Activated naive CD4-positive, alpha-beta T cell treated with anti-CD3 and anti-CD28 coated beads for 36 hours (primary cell): ENCODE measurements at regions not wholly inside any gene's neighbourhood (a gene's known extent, or its start where the extent isn't known, plus 50 kb on each side); places are given as distances from the start of the nearest gene placed in this dataset.
"Not testable (repeated sequence)": the region's sequence is repeated elsewhere in the genome, so short reads cannot be mapped to it uniquely, and the experiment has no call there.

ENCODE experiments used
- CTCF ChIA-PET: fragments of 350-600 bp; sonication (Branson Sonifier 250); formaldehyde crosslinking; loops from one replicate; lab custom pipeline; 2021; ENCODE audit warnings: antibody characterized with exemption; lab: Charles Lee
- DNase-seq: peaks from one replicate; pipeline ENCODE4 v3.0.0-alpha.2; 2020
- H3K27ac Mint-ChIP-seq: one replicate; pipeline ENCODE4 v1.8.0; 2021; ENCODE audit warnings: mild to moderate bottlenecking, mixed read lengths
- H3K27me3 Mint-ChIP-seq: one replicate; pipeline ENCODE4 v1.8.0; 2021; ENCODE audit warnings: low read depth, mixed read lengths
- H3K36me3 Mint-ChIP-seq: one replicate; pipeline ENCODE4 v1.8.0; 2021; ENCODE audit warnings: low read depth, mixed read lengths
- H3K4me1 Mint-ChIP-seq: one replicate; pipeline ENCODE4 v1.8.0; 2021; ENCODE audit warnings: low read depth, mixed read lengths
- H3K4me3 Mint-ChIP-seq: one replicate; pipeline ENCODE4 v1.8.0; 2021; ENCODE audit warnings: mild to moderate bottlenecking, moderate library complexity, mixed read lengths
- H3K9me3 Mint-ChIP-seq: one replicate; pipeline ENCODE4 v1.8.0; 2021; ENCODE audit warnings: mixed read lengths
- intact Hi-C: fragments of 100-400 bp; cut with micrococcal nuclease; formaldehyde crosslinking; loops from one replicate; pipeline ENCODE4 v1.15.1; 2023

DNA sequence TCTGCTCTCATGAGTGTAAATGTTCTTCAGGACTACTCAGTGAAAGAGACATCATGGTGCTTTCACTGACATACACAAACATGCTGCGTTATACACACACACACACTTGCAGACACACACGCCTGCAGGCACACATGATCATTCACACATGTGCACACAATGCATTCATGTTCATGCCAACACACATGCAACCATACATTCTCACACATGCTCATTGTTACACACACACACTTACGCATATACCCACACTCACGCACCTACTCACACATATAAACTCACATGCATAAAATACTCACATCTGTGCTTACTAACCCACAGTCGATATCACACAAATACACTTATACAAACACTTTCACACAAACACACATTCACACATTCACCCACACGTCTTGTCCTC lies 241.6 kb downstream of the LMX1A start:
- H3K4me1 Mint-ChIP-seq, result no peaks in the 10 kb centered on the region
- no peak for DNase-seq
- peaks cover 39% of the 10 kb centered on the region for H3K27me3 Mint-ChIP-seq
- H3K27ac Mint-ChIP-seq, result no peak overlapping the region
- no peaks in the 10 kb centered on the region for H3K9me3 Mint-ChIP-seq
- intact Hi-C loops, result loop anchor here (2.0 kb wide), 1 partner anchor 254 kb away; no protein-coding TSS in a partner anchor
- H3K36me3 Mint-ChIP-seq, result no peaks in the 10 kb centered on the region
- H3K4me3 Mint-ChIP-seq, result no peak overlapping the region
- CTCF ChIA-PET, result interaction anchor here (1.1 to 2.1 kb wide), 4 partner anchors 12 to 253 kb away, joined by 3 to 13 read pairs (median 4); no protein-coding TSS in a partner anchor

DNA sequence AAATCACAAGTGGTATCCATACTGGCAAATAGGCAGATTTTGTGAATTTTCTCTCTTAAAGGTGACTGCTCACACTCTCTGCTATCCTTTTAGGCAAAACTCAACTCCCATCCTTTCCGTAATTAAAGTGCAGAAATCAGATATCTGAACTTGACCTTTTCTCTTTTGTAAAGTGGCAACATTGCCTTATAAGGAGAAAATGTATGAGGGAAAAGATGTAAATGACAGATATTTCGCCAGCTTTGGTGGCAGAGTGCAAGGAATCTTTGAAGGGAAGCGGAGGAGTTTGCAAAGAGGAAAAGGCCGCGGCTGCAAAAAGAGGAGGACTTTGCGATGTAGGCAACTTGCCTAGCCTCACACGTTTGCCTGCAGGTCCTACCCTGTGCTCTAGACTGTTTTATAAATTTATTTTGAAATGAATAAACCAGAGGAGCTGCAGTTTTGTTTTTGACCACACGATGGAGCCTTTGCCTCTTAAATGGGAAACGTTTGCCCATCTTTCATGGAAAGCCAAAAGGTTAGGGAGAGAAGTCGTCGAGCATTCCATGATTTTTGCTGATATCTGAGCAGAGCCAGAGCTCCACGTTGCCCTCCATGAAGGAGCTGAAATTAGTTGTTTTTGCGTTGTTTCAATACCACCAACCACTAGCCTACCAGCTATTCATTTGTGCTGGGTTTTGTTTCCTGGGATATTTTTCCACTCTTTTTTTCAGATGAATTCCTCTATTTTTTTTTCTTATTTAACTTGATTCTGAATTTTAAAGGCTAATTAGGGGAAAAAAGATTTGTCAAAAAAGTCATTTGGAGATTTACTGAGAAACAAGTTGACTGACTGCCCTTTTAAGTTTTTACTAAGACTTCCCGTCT lies 242.3 kb downstream of the LMX1A start:
- CTCF ChIA-PET, result interaction anchor here (1.1 to 2.1 kb wide), 4 partner anchors 13 to 254 kb away, joined by 3 to 13 read pairs (median 4); no protein-coding TSS in a partner anchor
- H3K9me3 Mint-ChIP-seq, result no peaks in the 10 kb centered on the region
- intact Hi-C loops, result loop anchor here (2.0 kb wide), 1 partner anchor 255 kb away; no protein-coding TSS in a partner anchor
- H3K4me3 Mint-ChIP-seq, result no peak overlapping the region
- no peak overlapping the region for H3K27ac Mint-ChIP-seq
- DNase-seq, result peak; percentile 45
- no peaks in the 10 kb centered on the region for H3K4me1 Mint-ChIP-seq
- peaks cover 33% of the 10 kb centered on the region for H3K27me3 Mint-ChIP-seq
- no peaks in the 10 kb centered on the region for H3K36me3 Mint-ChIP-seq

DNA sequence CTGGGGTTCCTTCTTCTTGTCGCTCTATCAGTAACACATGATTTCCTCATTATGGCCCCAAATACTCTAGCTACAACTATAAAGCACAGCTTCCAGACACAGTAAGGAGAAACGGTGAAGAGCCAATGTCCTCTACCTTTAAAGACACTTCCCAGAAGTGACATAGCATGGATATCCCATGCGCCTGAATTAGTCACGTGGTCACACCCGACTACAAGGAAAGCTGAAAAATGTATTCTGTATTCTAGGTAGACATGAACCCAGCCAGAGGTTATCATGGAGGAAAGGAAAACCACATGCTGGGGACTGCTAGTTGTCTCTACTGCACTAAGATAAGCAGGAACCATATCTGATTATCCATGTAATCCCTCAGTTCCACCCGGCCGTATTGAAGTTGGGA lies 244.3 kb downstream of the LMX1A start:
- no peak for DNase-seq
- CTCF ChIA-PET, result no interaction called here
- H3K4me3 Mint-ChIP-seq, result no peak overlapping the region
- H3K27ac Mint-ChIP-seq, result no peak overlapping the region
- no peaks in the 10 kb centered on the region for H3K4me1 Mint-ChIP-seq
- intact Hi-C loops, result no loop called here
- no peaks in the 10 kb centered on the region for H3K9me3 Mint-ChIP-seq
- H3K27me3 Mint-ChIP-seq, result peaks cover 22% of the 10 kb centered on the region
- H3K36me3 Mint-ChIP-seq, result no peaks in the 10 kb centered on the region

DNA sequence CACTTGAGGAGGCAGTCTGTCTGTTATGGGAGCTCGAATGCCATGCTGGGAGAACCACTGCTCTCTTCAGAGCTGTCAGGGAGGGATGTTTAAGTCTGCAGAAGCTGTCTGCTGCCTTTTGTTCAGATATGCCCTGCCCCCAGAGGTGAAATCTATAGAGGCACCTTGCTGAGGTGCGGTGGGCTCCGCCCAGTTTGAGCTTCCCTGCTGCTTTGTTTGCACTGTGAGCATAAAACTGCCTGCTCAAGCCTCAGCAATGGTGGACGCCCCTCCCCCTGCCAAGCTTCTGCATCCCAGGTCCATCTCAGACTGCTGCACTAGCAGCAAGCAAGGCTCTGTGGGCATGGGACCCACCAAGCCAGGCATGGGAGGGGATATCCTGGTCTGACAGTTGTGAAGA lies 247.5 kb downstream of the LMX1A start:
- intact Hi-C loops, result no loop called here
- H3K27me3 Mint-ChIP-seq, result peaks cover 8% of the 10 kb centered on the region
- H3K27ac Mint-ChIP-seq, result no peak overlapping the region
- DNase-seq, result no peak
- H3K36me3 Mint-ChIP-seq, result no peaks in the 10 kb centered on the region
- CTCF ChIA-PET, result no interaction called here
- H3K4me1 Mint-ChIP-seq, result no peaks in the 10 kb centered on the region
- H3K9me3 Mint-ChIP-seq, result no peaks in the 10 kb centered on the region
- H3K4me3 Mint-ChIP-seq, result no peak overlapping the region

DNA sequence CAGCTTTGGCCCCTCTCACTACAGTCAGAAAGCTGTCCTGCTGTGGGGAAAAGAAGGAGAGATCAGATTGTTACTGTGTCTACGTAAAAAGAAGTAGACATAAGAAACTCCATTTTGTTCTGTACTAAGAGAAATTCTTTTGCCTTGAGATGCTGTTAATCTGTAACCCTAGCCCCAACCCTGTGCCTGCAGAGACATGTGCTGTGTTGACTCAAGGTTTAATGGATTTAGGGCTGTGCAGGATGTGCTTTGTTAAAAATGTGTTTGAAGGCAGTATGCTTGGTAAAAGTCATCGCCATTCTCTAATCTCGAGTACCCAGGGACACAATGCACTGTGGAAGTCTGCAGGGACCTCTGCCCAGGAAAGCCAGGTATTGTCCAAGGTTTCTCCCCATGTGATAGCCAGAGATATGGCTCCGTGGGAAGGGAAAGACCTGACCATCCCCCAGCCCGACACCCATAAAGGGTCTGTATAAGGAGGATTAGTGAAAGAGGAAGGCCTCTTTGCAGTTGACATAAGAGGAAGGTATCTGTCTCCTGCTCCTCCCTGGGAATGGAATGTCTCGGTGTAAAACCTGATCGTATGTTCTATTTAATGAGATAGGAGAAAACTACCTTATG lies 263.9 kb downstream of the LMX1A start:
- DNase-seq, H3K4me3 Mint-ChIP-seq, intact Hi-C loops, H3K4me1 Mint-ChIP-seq, CTCF ChIA-PET, H3K27me3 Mint-ChIP-seq, H3K36me3 Mint-ChIP-seq, H3K27ac Mint-ChIP-seq: not testable (repeated sequence)
- peaks cover 14% of the 10 kb centered on the region for H3K9me3 Mint-ChIP-seq

DNA sequence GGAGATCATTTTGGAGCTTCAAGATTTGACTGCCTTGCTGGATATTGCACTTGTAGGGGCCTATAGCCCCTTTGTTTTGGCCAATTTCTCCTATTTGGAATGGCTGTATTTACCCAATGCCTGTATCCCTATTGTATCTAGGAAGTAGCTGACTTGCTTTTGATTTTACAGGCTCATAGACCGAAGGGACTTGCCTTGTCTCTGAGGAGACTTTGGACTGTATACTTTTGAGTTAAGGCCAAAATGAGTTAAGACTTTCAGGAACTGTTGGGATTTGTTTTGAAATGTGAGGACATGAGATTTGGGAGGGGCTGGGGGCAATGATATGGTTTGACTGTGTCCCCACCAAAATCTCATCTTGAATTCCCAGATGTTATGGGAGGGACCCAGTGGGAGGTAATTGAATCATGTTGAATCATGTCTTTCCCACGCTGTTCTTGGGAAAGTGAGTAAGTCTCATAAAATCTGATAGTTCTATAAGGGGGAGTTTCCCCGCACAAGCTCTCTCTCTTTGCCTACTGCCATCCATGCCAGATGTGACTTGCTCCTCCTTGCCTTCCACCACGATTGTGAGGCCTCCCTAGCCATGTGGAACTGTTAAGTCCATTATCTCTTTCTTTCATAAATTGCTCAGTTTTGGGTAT lies 276.1 kb downstream of the LMX1A start:
- CTCF ChIA-PET, result no interaction called here
- no peak for DNase-seq
- Mint-ChIP-seq H3K27me3 (no peaks in the 10 kb centered on the region), H3K9me3 (no peaks in the 10 kb centered on the region), H3K27ac (no peak overlapping the region), H3K4me1 (no peaks in the 10 kb centered on the region), H3K36me3 (no peaks in the 10 kb centered on the region), H3K4me3 (no peak overlapping the region)
- intact Hi-C loops, result no loop called here

DNA sequence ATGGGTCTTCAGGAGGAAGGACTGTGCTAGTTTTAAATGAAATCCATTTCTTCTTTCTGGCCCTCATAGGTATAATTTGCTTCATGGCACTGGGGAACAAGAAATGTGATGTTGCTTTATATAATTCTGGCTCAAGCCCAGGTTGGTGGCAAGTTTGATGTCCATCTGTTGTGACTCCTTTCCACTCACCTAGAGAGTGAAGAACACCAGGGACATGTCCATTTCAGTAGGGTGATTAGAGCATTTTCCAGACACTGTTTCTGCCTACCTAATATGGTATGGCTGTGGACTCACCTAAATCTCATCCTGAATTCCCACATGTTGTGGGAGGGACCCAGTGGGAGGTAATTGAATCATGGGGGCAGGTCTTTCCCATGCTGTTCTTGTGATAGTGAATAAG lies 278.1 kb downstream of the LMX1A start:
- no peaks in the 10 kb centered on the region for H3K36me3 Mint-ChIP-seq
- CTCF ChIA-PET, result no interaction called here
- no peaks in the 10 kb centered on the region for H3K4me1 Mint-ChIP-seq
- H3K27me3 Mint-ChIP-seq, result no peaks in the 10 kb centered on the region
- no peak overlapping the region for H3K27ac Mint-ChIP-seq
- H3K9me3 Mint-ChIP-seq, result no peaks in the 10 kb centered on the region
- intact Hi-C loops, result loop anchor here (10.0 kb wide), 1 partner anchor 404 kb away; no protein-coding TSS in a partner anchor
- H3K4me3 Mint-ChIP-seq, result no peak overlapping the region
- no peak for DNase-seq

DNA sequence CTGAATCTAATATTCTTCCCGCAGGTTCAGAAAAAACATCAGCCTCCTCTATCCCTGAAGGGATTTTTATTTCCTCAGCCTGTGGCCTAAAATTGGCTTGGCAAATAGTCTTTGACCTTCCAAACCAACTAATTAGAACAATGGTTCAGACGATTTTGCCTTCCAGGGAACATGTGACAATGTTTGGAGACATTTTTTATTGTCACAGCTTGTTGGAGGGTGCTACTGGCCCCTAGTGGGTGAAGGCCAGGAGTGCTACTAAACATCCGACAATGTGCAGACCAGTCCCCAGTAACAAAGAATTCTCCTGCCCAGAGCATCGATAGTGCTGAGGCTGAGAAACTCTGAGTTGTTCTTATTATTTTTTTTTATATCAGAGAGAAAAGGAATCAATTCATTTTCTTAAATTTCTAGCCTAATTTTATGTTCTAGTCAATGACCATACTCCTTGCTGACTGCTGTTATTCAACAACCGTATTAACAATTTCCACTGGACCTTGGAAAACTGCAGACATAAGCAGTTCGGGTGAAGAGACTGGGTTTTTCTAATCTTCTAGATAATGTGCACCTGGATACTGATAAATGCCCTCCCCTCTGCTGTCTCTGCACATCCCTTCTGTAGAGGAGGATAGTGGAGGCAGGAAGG lies 280.7 kb downstream of the LMX1A start:
- H3K9me3 Mint-ChIP-seq, result no peaks in the 10 kb centered on the region
- intact Hi-C loops, result loop anchor here (10.0 kb wide), 1 partner anchor 401 kb away; no protein-coding TSS in a partner anchor
- H3K27me3 Mint-ChIP-seq, result no peaks in the 10 kb centered on the region

DNA sequence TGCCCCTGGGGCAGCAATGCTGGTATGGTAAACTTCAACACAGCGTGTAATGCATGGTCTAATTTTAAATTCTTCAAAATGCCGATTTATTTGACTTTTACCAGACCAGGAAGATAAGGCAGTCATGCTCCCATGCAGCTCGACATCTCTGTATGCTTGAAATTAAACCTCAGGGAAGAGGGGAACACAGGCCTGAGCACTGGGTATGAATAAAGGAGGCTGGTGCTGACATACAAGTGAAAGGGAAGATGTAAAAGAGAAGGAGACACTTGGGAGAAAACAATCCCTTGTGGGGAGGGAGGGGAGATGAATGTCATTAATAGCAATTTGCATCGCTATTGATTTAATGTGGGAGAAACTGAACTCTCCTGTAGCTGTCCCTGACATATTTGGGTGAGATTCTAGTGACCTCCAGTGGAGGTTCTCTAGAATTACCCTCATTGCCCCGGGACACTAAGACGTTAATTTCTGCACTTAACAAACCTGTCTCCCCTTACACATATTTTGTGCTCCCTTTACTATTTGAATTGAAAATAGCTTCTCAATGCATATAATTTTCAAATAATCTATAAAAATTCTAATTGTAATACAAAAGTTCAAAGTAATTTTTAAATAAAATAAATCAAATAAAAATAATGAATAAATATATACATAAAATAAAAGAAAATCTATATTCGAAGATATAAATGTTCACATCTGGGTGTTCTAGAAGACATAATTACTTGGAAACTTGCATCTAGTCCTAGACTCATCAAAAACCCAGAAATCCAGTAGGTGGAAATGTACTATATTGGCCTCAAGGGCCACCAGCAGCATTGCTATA lies 283.1 kb downstream of the LMX1A start:
- Mint-ChIP-seq H3K27me3 (no peaks in the 10 kb centered on the region), H3K4me1 (no peaks in the 10 kb centered on the region), H3K4me3 (no peak overlapping the region), H3K36me3 (no peaks in the 10 kb centered on the region), H3K27ac (no peak overlapping the region), H3K9me3 (no peaks in the 10 kb centered on the region)
- intact Hi-C loops, result loop anchor here (2.0 to 10.0 kb wide), 3 partner anchors 287 to 1713 kb away; no protein-coding TSS in a partner anchor
- DNase-seq, result no peak
- CTCF ChIA-PET, result interaction anchor here (0.6 kb wide), 1 partner anchor 671 kb away, joined by 3 read pairs; no protein-coding TSS in a partner anchor

More for the DNA sequence above, 280.7 kb downstream of the LMX1A start:
- H3K4me1 Mint-ChIP-seq, result no peaks in the 10 kb centered on the region
- no peak overlapping the region for H3K4me3 Mint-ChIP-seq
- DNase-seq, result peak; percentile 6
- no peak overlapping the region for H3K27ac Mint-ChIP-seq
- no peaks in the 10 kb centered on the region for H3K36me3 Mint-ChIP-seq
- CTCF ChIA-PET, result no interaction called here

DNA sequence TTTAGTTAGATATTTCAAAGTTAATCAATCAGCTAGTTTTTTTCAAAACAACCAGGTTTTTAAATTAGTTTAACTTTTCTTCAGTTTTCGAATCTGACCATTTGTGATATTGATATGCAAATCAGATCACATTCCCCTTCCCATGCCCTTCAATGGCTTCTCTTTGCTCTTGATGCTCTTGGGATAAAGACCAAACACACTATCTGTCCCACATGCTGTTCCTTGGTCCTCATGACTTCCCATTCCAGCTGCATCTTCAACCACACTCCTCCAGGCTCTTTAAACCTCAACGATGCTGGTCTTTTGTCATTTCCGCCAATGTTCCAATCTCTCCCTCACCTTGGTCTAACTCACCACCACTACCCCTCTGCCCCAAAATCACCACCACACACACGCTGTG lies 285.8 kb downstream of the LMX1A start:
- Mint-ChIP-seq H3K27ac (no peak overlapping the region), H3K4me1 (no peaks in the 10 kb centered on the region), H3K4me3 (no peak overlapping the region), H3K36me3 (no peaks in the 10 kb centered on the region), H3K27me3 (no peaks in the 10 kb centered on the region), H3K9me3 (no peaks in the 10 kb centered on the region)
- CTCF ChIA-PET, result no interaction called here
- no peak for DNase-seq
- intact Hi-C loops, result loop anchor here (10.0 kb wide), 1 partner anchor 396 kb away; no protein-coding TSS in a partner anchor

DNA sequence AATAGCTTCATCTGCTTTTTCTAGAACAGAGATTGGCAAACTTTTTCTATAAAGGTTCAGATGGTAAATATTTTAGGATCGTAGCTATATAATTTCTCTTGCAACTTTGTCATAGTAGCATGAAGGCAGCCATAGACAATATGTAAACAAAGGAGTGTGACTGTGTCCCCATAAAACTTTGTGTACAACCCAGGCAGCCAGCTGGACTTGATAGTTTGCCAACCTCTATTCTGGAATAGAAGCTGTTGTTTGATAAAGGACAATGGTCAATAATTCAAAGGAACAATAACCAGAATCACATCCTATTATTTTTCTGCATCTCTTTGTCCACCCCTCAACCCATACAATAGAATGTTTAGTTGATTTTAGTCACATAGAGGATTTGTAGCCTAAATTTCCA lies 286.7 kb downstream of the LMX1A start:
- DNase-seq, result no peak
- H3K36me3 Mint-ChIP-seq, result no peaks in the 10 kb centered on the region
- intact Hi-C loops, result loop anchor here (10.0 kb wide), 1 partner anchor 395 kb away; no protein-coding TSS in a partner anchor
- no peaks in the 10 kb centered on the region for H3K9me3 Mint-ChIP-seq
- no peak overlapping the region for H3K27ac Mint-ChIP-seq
- H3K27me3 Mint-ChIP-seq, result no peaks in the 10 kb centered on the region
- H3K4me1 Mint-ChIP-seq, result no peaks in the 10 kb centered on the region
- H3K4me3 Mint-ChIP-seq, result no peak overlapping the region
- CTCF ChIA-PET, result no interaction called here
